Activated CD4-positive, alpha-beta memory T cell treated with anti-CD3 and anti-CD28 coated beads, Interleukin-2, amount 10 ng/mL, durations not matched to agents 7 days and 5 days (primary cell): ENCODE measurements at regions not wholly inside any gene's neighbourhood (a gene's known extent, or its start where the extent isn't known, plus 50 kb on each side); places are given as distances from the start of the nearest gene placed in this dataset.
"Not testable (repeated sequence)": the region's sequence is repeated elsewhere in the genome, so short reads cannot be mapped to it uniquely, and the experiment has no call there.

ENCODE experiments used
- CTCF ChIA-PET: fragments of 350-600 bp; sonication (Branson Sonifier 250); formaldehyde crosslinking; loops from one replicate; lab custom pipeline; 2021; ENCODE audit warnings: antibody characterized with exemption, inconsistent platforms; lab: Charles Lee
- POLR2A ChIA-PET: fragments of 350-600 bp; sonication (Branson Sonifier 250); formaldehyde crosslinking; loops from one replicate; lab custom pipeline; 2021; ENCODE audit warnings: antibody characterized with exemption; lab: Charles Lee
- DNase-seq: peaks from one replicate; pipeline ENCODE4 v3.0.0-alpha.2; 2020
- H3K27ac Mint-ChIP-seq: one replicate; pipeline ENCODE4 v1.8.0; 2021; ENCODE audit warnings: mild to moderate bottlenecking, mixed read lengths
- H3K27me3 Mint-ChIP-seq: one replicate; pipeline ENCODE4 v1.8.0; 2021; ENCODE audit warnings: mixed read lengths
- H3K36me3 Mint-ChIP-seq: one replicate; pipeline ENCODE4 v1.8.0; 2021; ENCODE audit warnings: low read depth, mixed read lengths
- H3K4me1 Mint-ChIP-seq: one replicate; pipeline ENCODE4 v1.8.0; 2021; ENCODE audit warnings: mixed read lengths
- H3K4me3 Mint-ChIP-seq: one replicate; pipeline ENCODE4 v1.8.0; 2021; ENCODE audit warnings: mild to moderate bottlenecking, mixed read lengths
- H3K9me3 Mint-ChIP-seq: one replicate; pipeline ENCODE4 v1.8.0; 2021; ENCODE audit warnings: mixed read lengths

GRCh38 chr5:30455484-30455883 is 738.0 kb upstream of the CDH6 start:
- H3K27ac Mint-ChIP-seq, H3K4me1 Mint-ChIP-seq, POLR2A ChIA-PET, DNase-seq, H3K4me3 Mint-ChIP-seq, H3K27me3 Mint-ChIP-seq, CTCF ChIA-PET, H3K36me3 Mint-ChIP-seq: not testable (repeated sequence)
- peaks cover 15% of the 10 kb centered on the region for H3K9me3 Mint-ChIP-seq

DNA sequence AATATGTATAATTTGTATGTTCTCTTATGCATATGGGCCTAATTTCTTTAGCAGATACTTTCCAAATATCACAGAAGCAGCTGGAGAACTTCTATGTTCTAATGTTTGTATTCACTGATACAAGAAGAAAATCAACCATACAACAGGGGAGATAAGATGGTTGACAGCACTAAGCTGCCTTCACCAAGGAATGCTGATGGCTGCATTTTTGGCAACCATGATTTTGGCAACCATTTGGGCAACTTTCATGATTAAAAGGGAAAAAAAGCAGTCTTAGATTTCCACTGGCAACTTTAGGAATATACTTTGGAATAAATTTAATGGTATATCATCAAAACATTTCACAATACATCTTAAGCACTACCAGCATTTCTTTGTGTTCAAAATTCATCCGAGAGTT is 740.3 kb upstream of the CDH6 start:
- Mint-ChIP-seq H3K27me3 (no peaks in the 10 kb centered on the region), H3K36me3 (no peaks in the 10 kb centered on the region), H3K4me1 (no peaks in the 10 kb centered on the region), H3K27ac (no peak overlapping the region), H3K9me3 (peaks cover 12% of the 10 kb centered on the region), H3K4me3 (no peak overlapping the region)
- CTCF ChIA-PET, result no interaction called here
- POLR2A ChIA-PET, result no interaction called here
- no peak for DNase-seq

DNA sequence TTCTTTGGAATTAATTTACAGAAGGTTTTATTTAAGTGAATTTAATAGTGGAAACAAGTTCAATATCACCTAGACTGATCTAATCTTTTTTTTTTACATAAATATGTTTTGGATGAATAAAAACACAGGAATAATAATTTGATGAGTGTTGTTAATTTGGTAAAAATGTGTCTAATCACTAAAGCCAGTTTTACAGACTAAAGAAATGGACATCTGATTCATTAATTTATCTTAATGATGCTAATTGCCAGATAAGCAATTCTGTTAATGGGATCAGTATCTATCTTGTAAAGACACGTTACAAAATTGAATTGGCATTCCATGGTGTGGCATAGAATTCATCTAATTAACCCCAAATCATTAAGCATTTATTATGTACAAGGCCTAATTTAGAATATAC is 743.3 kb upstream of the CDH6 start:
- H3K4me1 Mint-ChIP-seq, result no peaks in the 10 kb centered on the region
- no peak overlapping the region for H3K4me3 Mint-ChIP-seq
- DNase-seq, result no peak
- no peak overlapping the region for H3K27ac Mint-ChIP-seq
- ChIA-PET POLR2A (no interaction called here), CTCF (no interaction called here)
- no peaks in the 10 kb centered on the region for H3K27me3 Mint-ChIP-seq
- H3K9me3 Mint-ChIP-seq, result peaks cover 5% of the 10 kb centered on the region
- no peaks in the 10 kb centered on the region for H3K36me3 Mint-ChIP-seq

DNA sequence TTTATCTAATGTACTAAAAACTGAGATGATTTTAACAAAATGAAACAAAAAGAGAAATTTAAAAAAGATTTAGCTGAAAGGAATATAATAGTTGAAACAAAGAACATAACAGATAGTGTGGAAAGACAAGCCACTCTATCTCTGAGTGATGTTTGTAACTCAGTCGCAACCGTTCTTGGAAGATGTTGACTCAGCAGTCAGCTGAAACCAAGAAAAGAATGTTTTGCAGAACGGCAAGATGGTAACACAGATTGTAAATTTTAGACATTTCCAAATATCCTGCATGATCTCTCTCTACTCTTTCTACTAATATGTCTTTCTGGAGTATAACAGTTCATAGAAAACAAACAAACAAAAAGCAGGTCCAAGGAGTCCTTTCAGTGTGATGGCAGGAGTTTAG is 746.1 kb upstream of the CDH6 start:
- Mint-ChIP-seq H3K27me3 (no peaks in the 10 kb centered on the region), H3K36me3 (no peaks in the 10 kb centered on the region), H3K27ac (no peak overlapping the region), H3K4me3 (no peak overlapping the region), H3K4me1 (no peaks in the 10 kb centered on the region), H3K9me3 (peaks cover 8% of the 10 kb centered on the region)
- POLR2A ChIA-PET, result no interaction called here
- no peak for DNase-seq
- CTCF ChIA-PET, result no interaction called here

- Mint-ChIP-seq H3K9me3 (peaks cover 8% of the 10 kb centered on the region), H3K4me3 (no peak overlapping the region), H3K4me1 (no peaks in the 10 kb centered on the region), H3K36me3 (no peaks in the 10 kb centered on the region), H3K27ac (no peak overlapping the region), H3K27me3 (no peaks in the 10 kb centered on the region)
- ChIA-PET CTCF (no interaction called here), POLR2A (no interaction called here)
- DNase-seq, result no peak
Observed at GRCh38 chr5:30446456-30446855, 747.0 kb upstream of the CDH6 start.

GRCh38 chr5:30438785-30439184 is 754.7 kb upstream of the CDH6 start:
- H3K27ac Mint-ChIP-seq, result no peak overlapping the region
- ChIA-PET POLR2A (no interaction called here), CTCF (no interaction called here)
- H3K9me3 Mint-ChIP-seq, result peaks cover 25% of the 10 kb centered on the region
- no peaks in the 10 kb centered on the region for H3K36me3 Mint-ChIP-seq
- no peaks in the 10 kb centered on the region for H3K27me3 Mint-ChIP-seq
- no peaks in the 10 kb centered on the region for H3K4me1 Mint-ChIP-seq
- no peak overlapping the region for H3K4me3 Mint-ChIP-seq
- DNase-seq, result no peak

DNA sequence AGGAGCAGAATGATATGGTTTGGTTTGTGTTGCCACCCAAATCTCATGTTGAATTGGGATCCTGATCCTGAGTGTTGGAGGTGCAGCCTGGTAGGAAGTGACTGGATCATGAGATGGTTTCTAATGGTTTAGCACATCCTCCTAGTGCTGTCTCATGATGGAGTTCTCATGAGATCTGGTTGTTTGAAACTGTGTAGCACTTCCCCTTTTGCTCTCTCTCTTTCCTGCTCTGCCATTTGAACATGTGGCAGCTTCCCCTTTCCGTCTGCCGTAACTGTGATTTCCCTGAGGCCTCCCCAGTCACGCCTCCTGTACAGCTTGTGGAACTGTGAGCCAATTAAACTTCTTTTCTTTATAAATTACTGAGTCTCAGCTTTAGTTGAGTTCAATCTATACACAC is 756.8 kb upstream of the CDH6 start:
- CTCF ChIA-PET, result no interaction called here
- POLR2A ChIA-PET, result no interaction called here
- no peak overlapping the region for H3K27ac Mint-ChIP-seq

DNA sequence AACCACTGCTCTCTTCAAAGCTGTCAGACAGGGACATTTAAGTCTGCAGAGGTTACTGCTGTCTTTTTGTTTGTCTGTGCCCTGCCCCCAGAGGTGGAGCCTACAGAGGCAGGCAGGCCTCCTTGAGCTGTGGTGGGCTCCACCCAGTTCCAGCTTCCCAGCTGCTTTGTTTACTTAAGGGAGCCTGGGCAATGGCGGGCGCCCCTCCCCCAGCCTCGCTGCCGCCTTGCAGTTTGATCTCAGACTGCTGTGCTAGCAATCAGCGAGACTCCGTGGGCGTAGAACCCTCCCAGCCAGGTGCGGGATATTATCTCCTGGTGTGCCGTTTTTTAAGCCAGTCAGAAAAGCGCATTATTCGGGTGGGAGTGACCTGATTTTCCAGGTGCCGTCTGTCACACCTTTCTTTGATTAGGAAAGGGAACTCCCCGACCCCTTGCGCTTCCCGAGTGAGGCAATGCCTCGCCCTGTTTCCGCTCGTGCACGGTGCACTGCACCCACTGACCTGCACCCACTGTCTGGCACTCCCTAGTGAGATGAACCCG is 764.5 kb upstream of the CDH6 start:
- H3K4me1 Mint-ChIP-seq, H3K36me3 Mint-ChIP-seq, POLR2A ChIA-PET, H3K27ac Mint-ChIP-seq, H3K9me3 Mint-ChIP-seq, DNase-seq, H3K4me3 Mint-ChIP-seq, H3K27me3 Mint-ChIP-seq, CTCF ChIA-PET: not testable (repeated sequence)

More for the DNA sequence above, 756.8 kb upstream of the CDH6 start:
- no peaks in the 10 kb centered on the region for H3K27me3 Mint-ChIP-seq
- H3K36me3 Mint-ChIP-seq, result no peaks in the 10 kb centered on the region
- DNase-seq, result no peak
- H3K9me3 Mint-ChIP-seq, result peaks cover 23% of the 10 kb centered on the region
- no peak overlapping the region for H3K4me3 Mint-ChIP-seq
- H3K4me1 Mint-ChIP-seq, result no peaks in the 10 kb centered on the region

DNA sequence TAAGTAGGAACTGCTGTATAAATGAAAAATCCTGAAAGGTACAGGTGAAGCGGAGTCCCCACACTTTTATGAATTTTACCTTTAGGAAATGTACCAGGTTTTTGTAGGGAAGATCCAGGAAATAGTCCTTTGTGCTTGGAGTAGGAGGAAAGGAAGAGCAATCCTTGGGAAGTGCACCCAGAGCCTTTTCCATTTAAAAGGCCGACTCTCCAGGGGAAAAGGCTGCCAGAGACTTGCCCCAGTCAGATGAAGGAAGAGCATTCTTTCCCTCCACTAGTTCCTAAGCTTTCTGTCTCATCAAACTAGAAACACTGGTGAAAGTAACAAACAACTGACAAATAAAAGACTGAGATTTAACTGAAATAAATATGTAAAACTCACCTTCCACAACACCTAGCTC is 779.4 kb upstream of the CDH6 start:
- CTCF ChIA-PET, result no interaction called here
- Mint-ChIP-seq H3K27ac (no peak overlapping the region), H3K36me3 (no peaks in the 10 kb centered on the region), H3K27me3 (no peaks in the 10 kb centered on the region), H3K4me3 (no peak overlapping the region), H3K9me3 (peaks cover 4% of the 10 kb centered on the region), H3K4me1 (no peaks in the 10 kb centered on the region)
- no peak for DNase-seq
- POLR2A ChIA-PET, result no interaction called here

- no peak overlapping the region for H3K27ac Mint-ChIP-seq
- H3K9me3 Mint-ChIP-seq, result peaks cover 7% of the 10 kb centered on the region
- no peaks in the 10 kb centered on the region for H3K36me3 Mint-ChIP-seq
- ChIA-PET POLR2A (no interaction called here), CTCF (no interaction called here)
- H3K4me3 Mint-ChIP-seq, result no peak overlapping the region
- H3K4me1 Mint-ChIP-seq, result no peaks in the 10 kb centered on the region
- H3K27me3 Mint-ChIP-seq, result no peaks in the 10 kb centered on the region
- DNase-seq, result no peak
Observed at GRCh38 chr5:30413540-30413939, 779.9 kb upstream of the CDH6 start.

- H3K4me3 Mint-ChIP-seq, result no peak overlapping the region
- CTCF ChIA-PET, result no interaction called here
Observed at GRCh38 chr5:30405821-30406220, 787.7 kb upstream of the CDH6 start.

GRCh38 chr5:30401479-30402058 is 791.9 kb upstream of the CDH6 start:
- Mint-ChIP-seq H3K4me1 (no peaks in the 10 kb centered on the region), H3K27me3 (no peaks in the 10 kb centered on the region), H3K4me3 (no peak overlapping the region), H3K9me3 (peaks cover 6% of the 10 kb centered on the region), H3K27ac (no peak overlapping the region), H3K36me3 (no peaks in the 10 kb centered on the region)
- CTCF ChIA-PET, result no interaction called here
- no peak for DNase-seq
- POLR2A ChIA-PET, result no interaction called here

More at GRCh38 chr5:30405821-30406220, 787.7 kb upstream of the CDH6 start:
- POLR2A ChIA-PET, result no interaction called here
- H3K27ac Mint-ChIP-seq, result no peak overlapping the region
- DNase-seq, result no peak
- H3K36me3 Mint-ChIP-seq, result no peaks in the 10 kb centered on the region
- no peaks in the 10 kb centered on the region for H3K27me3 Mint-ChIP-seq
- no peaks in the 10 kb centered on the region for H3K4me1 Mint-ChIP-seq
- peaks cover 4% of the 10 kb centered on the region for H3K9me3 Mint-ChIP-seq

- POLR2A ChIA-PET, result no interaction called here
- H3K36me3 Mint-ChIP-seq, result no peaks in the 10 kb centered on the region
- H3K4me3 Mint-ChIP-seq, result no peak overlapping the region
- H3K4me1 Mint-ChIP-seq, result no peaks in the 10 kb centered on the region
- no peak for DNase-seq
- no peak overlapping the region for H3K27ac Mint-ChIP-seq
- H3K27me3 Mint-ChIP-seq, result no peaks in the 10 kb centered on the region
- H3K9me3 Mint-ChIP-seq, result peaks cover 8% of the 10 kb centered on the region
- CTCF ChIA-PET, result no interaction called here
Observed at GRCh38 chr5:30398423-30398822, 795.1 kb upstream of the CDH6 start.

DNA sequence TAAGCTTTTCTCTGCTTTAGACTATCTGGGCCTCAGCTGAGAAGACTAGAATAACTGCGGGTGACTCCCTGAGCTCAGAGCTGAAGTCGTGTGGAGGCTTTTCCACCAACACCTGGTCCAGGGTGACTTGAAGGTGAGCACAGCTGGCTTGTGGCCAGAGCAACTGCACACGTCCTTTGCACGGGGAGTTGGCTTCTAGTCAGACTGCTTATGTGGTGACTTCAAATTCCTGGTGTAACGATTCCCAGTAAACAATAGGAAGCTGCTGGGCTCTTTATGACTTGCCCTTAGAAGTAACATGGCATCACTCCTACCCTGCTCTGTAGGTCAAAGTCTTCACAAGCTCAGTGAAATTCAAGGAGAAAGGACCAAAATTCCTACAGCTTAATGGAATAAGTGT is 800.6 kb upstream of the CDH6 start:
- H3K27me3 Mint-ChIP-seq, result no peaks in the 10 kb centered on the region
- peaks cover 9% of the 10 kb centered on the region for H3K9me3 Mint-ChIP-seq
- H3K27ac Mint-ChIP-seq, result no peak overlapping the region
- DNase-seq, result no peak
- no peak overlapping the region for H3K4me3 Mint-ChIP-seq
- ChIA-PET CTCF (interaction anchor here (0.6 kb wide), 1 partner anchor 301 kb away, joined by 3 read pairs; no protein-coding TSS in a partner anchor), POLR2A (no interaction called here)
- H3K36me3 Mint-ChIP-seq, result no peaks in the 10 kb centered on the region
- H3K4me1 Mint-ChIP-seq, result no peaks in the 10 kb centered on the region
